ENCODE measurements at regions not wholly inside any gene's neighbourhood (a gene's known extent, or its start where the extent isn't known, plus 50 kb on each side); places are given as distances from the start of the nearest gene placed in this dataset.

DNA sequence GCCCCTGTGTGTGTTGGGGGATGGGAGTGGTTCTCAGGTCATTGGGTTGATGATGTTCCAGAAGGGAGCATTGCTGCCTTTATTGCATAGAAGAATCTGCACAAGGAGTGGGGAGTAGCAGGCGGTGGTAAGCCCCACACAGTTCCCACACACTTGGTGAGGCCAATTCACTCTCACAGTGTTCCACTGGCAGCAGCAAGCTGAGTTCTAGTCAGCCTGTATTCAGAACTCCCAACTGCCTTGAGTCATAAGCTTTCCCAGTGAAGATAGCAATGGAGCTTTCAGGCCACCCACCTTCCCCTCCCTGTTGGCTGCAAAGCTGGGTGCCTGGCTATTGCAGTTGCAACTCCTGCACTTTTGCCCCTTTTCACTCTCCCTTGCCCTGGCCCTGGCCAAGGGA, 181.1 kb upstream of the RBMS3 start:
- no peak for TF ChIP-seq CTCF (conservative IDR thresholded peaks at IDR 0.05; ENCODE audit: low read depth in 2 of 2)
- no peak for TF ChIP-seq REST (IDR thresholded peaks at IDR 0.05; ENCODE audit: unreplicated experiment)
